ENCODE measurements at regions not wholly inside any gene's neighbourhood (a gene's known extent, or its start where the extent isn't known, plus 50 kb on each side); places are given as distances from the start of the nearest gene placed in this dataset.

DNA sequence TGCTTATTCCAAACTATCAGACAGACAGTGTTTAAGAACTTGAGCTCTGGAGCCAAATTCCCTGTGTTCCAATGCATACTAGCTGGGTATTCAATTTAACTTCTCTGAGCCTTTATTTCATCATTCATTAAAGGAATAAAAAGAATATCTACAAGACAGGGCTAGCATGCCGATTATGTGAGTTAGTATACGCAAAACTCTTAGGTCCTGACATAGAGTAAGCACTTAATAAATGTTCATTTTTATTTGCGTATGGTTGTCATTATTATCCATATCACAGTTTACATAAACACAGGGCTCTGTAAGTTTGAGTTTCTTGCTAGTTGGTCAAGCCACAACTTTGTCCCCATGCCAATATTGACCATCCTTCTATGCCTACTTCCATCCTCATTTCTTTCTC, 161.5 kb downstream of the NUAK1 start:
- no peak for DNase-seq

- DNase-seq = peak; percentile 60
Measured at GRCh38 chr12:105977652-105978051, 161.1 kb downstream of the NUAK1 start.

GRCh38 chr12:105978276-105978675, 160.5 kb downstream of the NUAK1 start:
- no peak for DNase-seq

- DNase-seq = peak; percentile 11
Measured at GRCh38 chr12:105978686-105979085, 160.1 kb downstream of the NUAK1 start.

GRCh38 chr12:105980085-105980484, 158.7 kb downstream of the NUAK1 start:
- no peak for DNase-seq

- DNase-seq = no peak
Measured at GRCh38 chr12:105980533-105980932, 158.2 kb downstream of the NUAK1 start.

- no peak for DNase-seq
Measured at GRCh38 chr12:105982022-105982421, 156.7 kb downstream of the NUAK1 start.

GRCh38 chr12:105983622-105984320, 155.0 kb downstream of the NUAK1 start:
- DNase-seq = peak; percentile 53

GRCh38 chr12:105985383-105985782, 153.4 kb downstream of the NUAK1 start:
- no peak for DNase-seq

GRCh38 chr12:105986779-105987684, 151.7 kb downstream of the NUAK1 start:
- DNase-seq = no peak

GRCh38 chr12:105987685-105988035, 151.1 kb downstream of the NUAK1 start:
- no peak for DNase-seq

DNA sequence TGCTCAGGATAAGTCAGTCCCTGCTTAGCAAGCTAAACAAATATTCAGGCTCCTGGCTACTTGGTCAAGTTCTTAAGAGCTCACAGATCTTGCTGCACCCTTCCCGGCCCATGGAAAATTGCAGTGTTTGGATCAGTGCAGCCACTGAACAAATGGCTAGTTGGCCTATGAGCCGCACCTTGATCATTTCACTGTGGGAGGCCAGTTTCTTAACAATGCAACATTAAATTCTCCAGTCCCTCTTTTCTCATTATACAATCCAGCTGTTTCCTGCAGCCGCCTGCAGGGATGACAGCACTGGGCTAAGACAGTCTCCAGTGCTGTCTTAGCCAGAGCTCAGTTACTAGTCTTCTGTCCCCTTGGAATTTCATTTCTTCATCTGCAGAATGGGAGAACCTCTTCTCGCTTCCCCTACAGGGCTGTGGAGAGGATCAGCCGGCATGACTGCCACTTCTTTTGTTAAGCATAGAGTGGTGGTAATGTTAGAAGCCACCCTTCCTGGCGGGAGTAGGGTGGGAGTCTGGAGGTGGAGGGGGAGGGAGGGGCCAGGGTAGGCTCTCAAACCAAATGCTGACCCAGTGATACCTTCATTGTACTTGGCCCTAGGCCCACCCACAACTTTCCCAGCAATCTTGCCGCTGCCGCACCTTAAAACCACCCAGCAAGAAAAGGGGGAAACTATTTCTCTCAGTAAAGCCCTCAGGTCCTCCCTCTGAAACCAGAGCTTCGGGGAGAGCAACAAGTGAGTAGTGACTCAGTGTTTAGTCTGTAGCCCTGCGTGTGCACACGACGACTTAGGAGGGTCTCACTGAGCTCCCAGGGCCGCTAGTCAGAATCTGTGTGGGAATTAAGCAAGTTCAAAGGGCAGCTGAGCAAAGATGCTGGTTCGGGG, 145.7 kb downstream of the NUAK1 start:
- no peak for DNase-seq

DNA sequence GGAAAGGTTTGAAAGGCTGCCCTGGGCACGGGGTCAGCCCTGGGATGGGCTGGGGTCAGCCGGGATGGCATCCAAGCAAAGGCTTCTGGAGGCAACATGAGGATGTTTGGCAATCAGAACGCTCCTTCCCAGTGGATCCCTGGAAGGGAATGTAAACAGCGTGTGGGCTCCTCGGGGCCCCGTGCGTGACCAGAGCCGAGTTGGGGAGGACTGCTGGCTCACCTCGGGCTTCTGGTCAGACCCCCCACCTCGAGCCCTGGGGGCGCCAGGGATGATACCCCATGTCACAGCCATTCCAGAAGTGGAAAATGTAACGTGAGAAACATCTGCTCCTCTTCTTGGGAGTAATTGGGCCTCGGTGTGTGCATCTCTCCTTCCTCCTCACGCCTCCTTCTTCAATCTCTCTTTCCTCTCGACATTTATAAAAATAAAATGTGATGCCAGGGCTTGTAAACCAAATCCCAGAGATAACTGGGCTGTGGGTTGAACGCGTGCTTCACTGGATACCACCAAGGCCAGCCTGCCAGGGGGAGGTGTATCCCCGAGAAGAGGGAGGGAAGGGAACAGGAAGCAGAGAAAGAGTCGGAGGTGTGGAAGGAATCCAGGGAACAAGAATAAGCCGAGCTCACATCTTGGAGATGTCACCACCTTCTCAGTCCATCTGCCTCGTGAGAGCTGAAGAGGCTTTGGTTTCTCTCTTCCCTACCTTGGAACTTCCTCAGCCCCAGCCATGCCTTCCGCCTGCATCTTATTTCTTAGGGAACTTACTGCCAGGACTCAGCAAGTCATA, 144.8 kb downstream of the NUAK1 start:
- DNase-seq = no peak

- no peak for DNase-seq
Measured at GRCh38 chr12:105995961-105996431, 142.8 kb downstream of the NUAK1 start.

DNA sequence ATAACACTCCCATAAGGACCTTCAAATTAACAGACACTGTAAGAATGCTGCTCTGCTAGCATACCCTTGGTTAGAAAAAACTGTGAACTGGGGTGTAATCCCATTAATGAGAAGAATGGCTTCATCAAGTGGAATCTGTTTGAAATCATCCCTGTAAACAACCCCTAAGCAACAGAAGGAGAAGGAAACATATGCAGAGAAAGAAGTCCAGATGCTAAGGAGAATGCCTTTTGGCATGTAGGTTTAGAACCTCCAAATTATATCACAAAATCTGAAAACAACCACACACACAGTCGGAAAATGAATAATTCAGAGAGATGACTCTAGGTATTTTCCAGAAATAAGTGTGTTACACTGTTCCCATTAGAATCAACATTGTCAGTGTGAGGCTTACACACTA, 140.2 kb downstream of the NUAK1 start:
- no peak for DNase-seq

GRCh38 chr12:106000382-106001104, 138.2 kb downstream of the NUAK1 start:
- no peak for DNase-seq

DNA sequence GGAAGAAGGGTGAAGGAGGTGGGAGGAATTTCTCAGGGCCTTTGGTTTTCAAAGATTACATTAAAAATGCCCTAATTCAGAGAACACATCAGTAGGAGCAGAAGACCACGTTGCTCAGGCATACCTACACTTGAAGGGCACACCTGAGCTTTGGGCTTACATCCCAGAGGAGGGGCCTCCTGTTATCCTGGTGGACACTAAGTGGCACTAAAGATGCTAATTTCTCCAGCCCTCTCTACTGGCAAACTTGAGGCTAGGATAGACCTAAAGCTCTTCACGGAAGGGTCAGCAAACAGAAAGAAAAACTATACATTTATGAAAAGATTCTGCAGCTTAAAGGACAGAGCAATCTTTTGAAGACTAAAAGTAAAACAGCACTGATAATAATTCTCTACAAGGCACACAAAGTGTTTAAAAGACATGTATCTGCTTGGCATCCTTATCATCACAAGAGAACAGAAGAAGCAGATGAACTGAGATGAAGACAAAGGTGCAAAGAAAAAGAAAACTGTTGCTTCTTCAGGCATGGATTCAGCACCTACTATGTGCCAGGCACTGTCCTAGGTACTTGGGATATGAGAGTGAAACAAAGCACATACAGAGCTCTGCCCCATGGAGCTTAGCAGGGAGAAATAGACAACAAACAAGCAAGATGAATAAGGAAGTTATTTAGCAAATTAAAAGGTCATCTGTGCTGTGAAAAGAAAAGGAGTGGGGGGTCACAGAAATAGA, 137.5 kb downstream of the NUAK1 start:
- DNase-seq = no peak

- no peak for DNase-seq
Measured at GRCh38 chr12:106001837-106002218, 136.9 kb downstream of the NUAK1 start.

GRCh38 chr12:106003297-106003696, 135.5 kb downstream of the NUAK1 start:
- no peak for DNase-seq

DNA sequence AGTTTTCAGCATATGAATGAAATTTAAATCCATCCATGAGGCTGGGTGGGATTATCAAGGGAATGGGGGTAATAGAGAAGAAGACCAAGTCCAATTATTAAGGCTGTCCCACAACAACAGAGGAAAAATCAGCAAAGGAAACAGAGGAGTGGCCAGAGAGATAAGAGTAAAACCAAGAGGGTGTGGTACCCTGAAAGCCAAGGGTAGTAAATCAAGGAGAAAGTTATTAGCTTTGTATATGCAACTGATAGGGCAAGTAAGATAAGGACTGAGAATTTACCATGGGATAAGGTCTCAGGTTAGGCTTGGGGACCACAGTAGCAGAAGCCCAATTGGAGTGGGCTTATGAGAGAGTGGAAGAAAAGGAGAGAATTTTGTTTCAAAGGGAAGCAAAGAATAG, 134.5 kb downstream of the NUAK1 start:
- no peak for DNase-seq

DNA sequence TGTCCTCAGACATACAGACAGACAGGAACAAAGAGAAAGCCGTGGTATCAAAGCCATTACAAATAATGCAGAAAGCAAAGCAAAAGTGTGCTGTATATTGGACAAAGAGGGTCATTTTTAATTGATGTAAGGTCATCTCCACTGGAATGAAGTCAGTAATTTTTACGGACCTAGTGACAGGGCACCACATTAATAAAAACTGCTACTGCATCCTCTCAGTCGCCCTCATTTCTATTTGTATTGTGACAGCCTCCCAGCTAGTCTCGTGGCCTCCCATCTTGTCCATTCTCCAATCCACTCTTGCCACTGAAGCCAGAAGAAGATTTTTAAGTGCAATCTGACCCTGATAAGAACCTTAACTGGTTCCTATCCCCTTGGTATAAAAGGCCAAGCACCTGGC, 132.4 kb downstream of the NUAK1 start:
- DNase-seq = no peak
